ENCODE measurements at regions not wholly inside any gene's neighbourhood (a gene's known extent, or its start where the extent isn't known, plus 50 kb on each side); places are given as distances from the start of the nearest gene placed in this dataset.

- no peak for TF ChIP-seq POLR2A (IDR thresholded peaks at IDR 0.05; ENCODE audit: low read depth, low read length)
- no peak for TF ChIP-seq TAF1 (IDR thresholded peaks at IDR 0.05; ENCODE audit: low read depth, low read length)
- TF ChIP-seq POLR2AphosphoS5 (IDR thresholded peaks at IDR 0.05; ENCODE audit: low read depth, low read length): no peak
- TF ChIP-seq PAX5 (IDR thresholded peaks at IDR 0.05; ENCODE audit: insufficient read depth, low read length, severe bottlenecking): no peak
Measured at GRCh38 chr2:16899958-16900357, 234.3 kb upstream of the CYRIA start.
